Endothelial cell of umbilical vein (primary cell): ENCODE measurements at regions not wholly inside any gene's neighbourhood (a gene's known extent, or its start where the extent isn't known, plus 50 kb on each side); places are given as distances from the start of the nearest gene placed in this dataset.

Experiments used
- BruUV-seq: library from RNA; stranded (reverse); fragments of 400-500 nt; replicated peaks from 2 replicates; lab custom pipeline; 2021; lab: Mats Ljungman, UMichigan
- CTCF ChIA-PET: fragments of 300-600, 350-600 bp; sonication (Branson Sonifier 250); formaldehyde crosslinking; loops from one replicate; lab custom pipeline; 2021; ENCODE audit warnings: antibody characterized with exemption, inconsistent platforms; lab: Charles Lee
- POLR2A ChIA-PET: fragments of 300-600, 350-600 bp; sonication (Branson Sonifier 250); formaldehyde crosslinking; loops from one replicate; lab custom pipeline; 2021; ENCODE audit warnings: antibody characterized with exemption, inconsistent platforms; lab: Charles Lee
- DNase-seq: peaks from one replicate; pipeline ENCODE4 v3.0.0-alpha.2; 2011; ENCODE audit warnings: low read depth, low spot score
- FAIRE-seq: peaks from 2 replicates; lab custom pipeline; 2011; peaks lifted over from hg19 to GRCh38; lab: Jason Lieb, UNC
- H2AFZ ChIP-seq: 2 replicates; pipeline ENCODE4 v1.6.0; 2012; ENCODE audit warnings: low read depth, low read length, control low read depth, inconsistent platforms
- H3K27ac ChIP-seq: 2 replicates; pipeline ENCODE4 v1.5.1; 2011; ENCODE audit warnings: low read depth, mild to moderate bottlenecking, control low read depth, low read length, moderate library complexity; ENCODE audit not compliant: insufficient read depth
- H3K27me3 ChIP-seq, 2 experiments: 2 replicates each; pipeline versions ENCODE4 v1.6.0 to v1.6.1; 2011; ENCODE audit warnings: low read length in 2 of 2, mixed read lengths in 1 of 2; ENCODE audit not compliant: control insufficient read depth in 2 of 2, insufficient read depth in 2 of 2
- H3K36me3 ChIP-seq, 2 experiments: 2 replicates in 1 of 2; 3 replicates in 1 of 2; pipeline ENCODE4 v1.5.1; 2011; ENCODE audit warnings: low read length in 2 of 2, mild to moderate bottlenecking in 1 of 2, moderate library complexity in 1 of 2; ENCODE audit not compliant: control insufficient read depth in 2 of 2, insufficient read depth in 2 of 2; ENCODE audit errors: extremely low read depth in 1 of 2
- H3K4me1 ChIP-seq: 3 replicates; pipeline ENCODE4 v1.5.1; 2011; ENCODE audit warnings: mild to moderate bottlenecking, low read length; ENCODE audit not compliant: control insufficient read depth, insufficient read depth; ENCODE audit errors: extremely low read depth
- H3K4me2 ChIP-seq: 2 replicates; pipeline ENCODE4 v1.6.1; 2011; ENCODE audit warnings: low read length, control low read depth, mixed read lengths; ENCODE audit not compliant: insufficient read depth
- H3K4me3 ChIP-seq, 3 experiments: fragments of 200-600 bp in 1 of 3; sonication (generic), shearing (Covaris generic) in 1 of 3; replicated peaks in 1 of 3; 2 replicates each; pipeline ENCODE4 v1.5.1; 2011 to 2016; ENCODE audit warnings: control low read depth in 3 of 3, low read length in 3 of 3, mild to moderate bottlenecking in 2 of 3, inconsistent platforms in 1 of 3, low read depth in 1 of 3, moderate library complexity in 1 of 3; ENCODE audit not compliant: insufficient read depth in 1 of 3
- H3K79me2 ChIP-seq: 2 replicates; pipeline ENCODE4 v1.6.0; 2012; ENCODE audit warnings: low read length, inconsistent platforms; ENCODE audit not compliant: control insufficient read depth, insufficient read depth
- H3K9ac ChIP-seq: replicated peaks from 2 replicates; pipeline ENCODE3; 2011; ENCODE audit warnings: low read length, control low read depth; ENCODE audit not compliant: insufficient read depth; ENCODE audit errors: extremely low read depth
- H3K9me1 ChIP-seq: replicated peaks from 3 replicates; pipeline ENCODE4 v1.6.0; 2011; ENCODE audit warnings: mild to moderate bottlenecking, low read length; ENCODE audit not compliant: control insufficient read depth, insufficient read depth; ENCODE audit errors: extremely low read depth
- H3K9me3 ChIP-seq: replicated peaks from 2 replicates; pipeline ENCODE4 v1.5.1; 2012; ENCODE audit warnings: low read length, inconsistent platforms; ENCODE audit not compliant: control insufficient read depth, insufficient read depth
- H4K20me1 ChIP-seq: replicated peaks from 2 replicates; pipeline ENCODE3; 2011; ENCODE audit warnings: mild to moderate bottlenecking, low read length; ENCODE audit not compliant: control insufficient read depth, insufficient read depth; ENCODE audit errors: extremely low read depth
- CTCF ChIP-seq, 2 donors: IDR thresholded peaks; 1 replicate in 1 of 2; 2 replicates in 1 of 2; pipeline ENCODE4 v1.5.1; 2011; ENCODE audit warnings: low read length in 2 of 2, mild to moderate bottlenecking in 2 of 2, moderate library complexity in 2 of 2, control low read depth in 1 of 2, inconsistent platforms in 1 of 2, low read depth in 1 of 2; ENCODE audit not compliant: insufficient read depth in 1 of 2; ENCODE audit errors: extremely low read depth in 1 of 2
- EZH2 ChIP-seq: IDR thresholded peaks from 2 replicates; pipeline ENCODE4 v1.6.1; 2012; ENCODE audit warnings: borderline replicate concordance, low read depth, mild to moderate bottlenecking, moderate library complexity, low read length, inconsistent platforms; ENCODE audit not compliant: severe bottlenecking
- FOS ChIP-seq: IDR thresholded peaks from 2 replicates; pipeline ENCODE4 v1.6.1; 2011; ENCODE audit warnings: mild to moderate bottlenecking, low read length, moderate library complexity, borderline replicate concordance; ENCODE audit not compliant: insufficient read depth
- GATA2 ChIP-seq: IDR thresholded peaks from 2 replicates; pipeline ENCODE4 v1.7.0; 2011; ENCODE audit warnings: low read depth, mild to moderate bottlenecking, moderate library complexity, mixed read lengths, low read length; ENCODE audit not compliant: insufficient read length, insufficient read depth
- JUN ChIP-seq: IDR thresholded peaks from 2 replicates; pipeline ENCODE4 v1.6.1; 2011; ENCODE audit warnings: borderline replicate concordance, low read depth; ENCODE audit not compliant: insufficient read length, insufficient read depth
- MAX ChIP-seq: IDR thresholded peaks from 2 replicates; pipeline ENCODE4 v1.6.1; 2011; ENCODE audit not compliant: insufficient read depth, insufficient read length
- MYC ChIP-seq: IDR thresholded peaks from one replicate; pipeline ENCODE4 v1.6.1; 2011; ENCODE audit warnings: mild to moderate bottlenecking, low read depth, low read length
- POLR2A ChIP-seq: IDR thresholded peaks from 2 replicates; pipeline ENCODE4 v1.6.1; 2012; ENCODE audit warnings: low read depth, mild to moderate bottlenecking, control low read depth, low read length
- POLR2AphosphoS5 ChIP-seq: IDR thresholded peaks from 2 replicates; pipeline ENCODE4 v1.6.1; 2012; ENCODE audit warnings: low read depth, mild to moderate bottlenecking, control low read depth, low read length, moderate library complexity; ENCODE audit not compliant: insufficient read depth
- dilution Hi-C: fragments of 300-500 bp; cut with MboI; formaldehyde crosslinking; loops from one replicate; pipeline ENCODE4 v1.15.0; 2019; ENCODE audit warnings: low sequenced_read_pairs; ENCODE audit not compliant: extremely low pct_ligation_motif_present
- intact Hi-C: fragments of 100-400 bp; cut with micrococcal nuclease; formaldehyde crosslinking; loops from one replicate; pipeline ENCODE4 v1.10.0; 2022

GRCh38 chrX:40971736-40972135 is 113.5 kb upstream of the USP9X start:
- dilution Hi-C loops (no loop called here), intact Hi-C loops (no loop called here)
- no peak overlapping the region for H2AFZ ChIP-seq
- no peaks in the 10 kb centered on the region for H3K36me3 ChIP-seq
- no peak overlapping the region for H3K9ac ChIP-seq
- H4K20me1 ChIP-seq = no peaks in the 10 kb centered on the region
- H3K27ac ChIP-seq = no peak overlapping the region
- no TSS peak for BruUV-seq
- no peaks in the 10 kb centered on the region for H3K79me2 ChIP-seq
- no peaks in the 10 kb centered on the region for H3K9me3 ChIP-seq
- H3K4me3 ChIP-seq = no peak overlapping the region
- TF ChIP-seq MAX = no peak
- TF ChIP-seq JUN = no peak
- no peak for TF ChIP-seq EZH2
- no peak for TF ChIP-seq POLR2A
- TF ChIP-seq POLR2AphosphoS5 = no peak
- no peak for TF ChIP-seq FOS
- no peak for TF ChIP-seq CTCF (IDR thresholded peaks at IDR 0.05; ENCODE audit: extremely low read depth in 1 of 2, insufficient read depth in 1 of 2, low read depth in 1 of 2, low read length in 2 of 2)
- no peak for TF ChIP-seq GATA2
- no peak for TF ChIP-seq MYC
- ChIA-PET POLR2A (no interaction called here), CTCF (no interaction called here)
- no peaks in the 10 kb centered on the region for H3K9me1 ChIP-seq
- no peaks in the 10 kb centered on the region for H3K27me3 ChIP-seq
- H3K4me2 ChIP-seq = no peak overlapping the region
- no peaks in the 10 kb centered on the region for H3K4me1 ChIP-seq
- FAIRE-seq = peak; percentile 67
- DNase-seq = no peak
